ENCODE measurements at regions not wholly inside any gene's neighbourhood (a gene's known extent, or its start where the extent isn't known, plus 50 kb on each side); places are given as distances from the start of the nearest gene placed in this dataset.
"Not testable (repeated sequence)": the region's sequence is repeated elsewhere in the genome, so short reads cannot be mapped to it uniquely, and the experiment has no call there.

DNA sequence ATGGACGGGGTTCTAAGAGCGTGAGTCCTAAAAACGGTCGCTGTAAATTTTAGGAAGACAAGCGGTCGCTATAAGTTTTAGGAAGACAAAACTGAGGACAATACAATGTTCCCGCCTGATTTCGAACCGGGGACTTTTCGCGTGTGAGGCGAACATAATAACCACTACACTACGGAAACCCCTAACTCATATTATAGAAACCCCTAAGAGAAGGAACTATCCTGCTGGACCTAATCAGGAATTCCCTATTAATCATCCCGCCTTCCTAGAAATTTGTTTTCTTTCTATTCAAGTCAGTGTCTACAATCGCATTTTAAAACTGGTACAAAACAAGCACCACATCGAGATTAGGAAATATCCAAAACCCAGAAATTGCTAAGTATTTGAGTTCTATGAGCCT is 183.8 kb downstream of the OR2B2 start:
- ChIA-PET CTCF (no interaction called here), POLR2A (no interaction called here)
- Mint-ChIP-seq H3K9me3 (ENCODE audit: unreplicated experiment) (no peaks in the 10 kb centered on the region), H3K4me3 (ENCODE audit: unreplicated experiment) (no peak overlapping the region), H3K36me3 (ENCODE audit: insufficient read depth, unreplicated experiment) (no peaks in the 10 kb centered on the region), H3K4me1 (ENCODE audit: insufficient read depth, unreplicated experiment) (peaks cover 4% of the 10 kb centered on the region), H3K27ac (ENCODE audit: low read depth, unreplicated experiment) (no peak overlapping the region), H3K27me3 (ENCODE audit: insufficient read depth, unreplicated experiment) (peaks cover 17% of the 10 kb centered on the region)
- intact Hi-C loops (cut with micrococcal nuclease): no loop called here
- TF ChIP-seq, protein P1, sequence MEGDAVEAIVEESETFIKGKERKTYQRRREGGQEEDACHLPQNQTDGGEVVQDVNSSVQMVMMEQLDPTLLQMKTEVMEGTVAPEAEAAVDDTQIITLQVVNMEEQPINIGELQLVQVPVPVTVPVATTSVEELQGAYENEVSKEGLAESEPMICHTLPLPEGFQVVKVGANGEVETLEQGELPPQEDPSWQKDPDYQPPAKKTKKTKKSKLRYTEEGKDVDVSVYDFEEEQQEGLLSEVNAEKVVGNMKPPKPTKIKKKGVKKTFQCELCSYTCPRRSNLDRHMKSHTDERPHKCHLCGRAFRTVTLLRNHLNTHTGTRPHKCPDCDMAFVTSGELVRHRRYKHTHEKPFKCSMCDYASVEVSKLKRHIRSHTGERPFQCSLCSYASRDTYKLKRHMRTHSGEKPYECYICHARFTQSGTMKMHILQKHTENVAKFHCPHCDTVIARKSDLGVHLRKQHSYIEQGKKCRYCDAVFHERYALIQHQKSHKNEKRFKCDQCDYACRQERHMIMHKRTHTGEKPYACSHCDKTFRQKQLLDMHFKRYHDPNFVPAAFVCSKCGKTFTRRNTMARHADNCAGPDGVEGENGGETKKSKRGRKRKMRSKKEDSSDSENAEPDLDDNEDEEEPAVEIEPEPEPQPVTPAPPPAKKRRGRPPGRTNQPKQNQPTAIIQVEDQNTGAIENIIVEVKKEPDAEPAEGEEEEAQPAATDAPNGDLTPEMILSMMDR (IDR thresholded peaks at IDR 0.05; ENCODE audit: unreplicated experiment): no peak
- no peak for DNase-seq (ENCODE audit: unreplicated experiment)
- no TSS peak for BruUV-seq (replicated peaks)

DNA sequence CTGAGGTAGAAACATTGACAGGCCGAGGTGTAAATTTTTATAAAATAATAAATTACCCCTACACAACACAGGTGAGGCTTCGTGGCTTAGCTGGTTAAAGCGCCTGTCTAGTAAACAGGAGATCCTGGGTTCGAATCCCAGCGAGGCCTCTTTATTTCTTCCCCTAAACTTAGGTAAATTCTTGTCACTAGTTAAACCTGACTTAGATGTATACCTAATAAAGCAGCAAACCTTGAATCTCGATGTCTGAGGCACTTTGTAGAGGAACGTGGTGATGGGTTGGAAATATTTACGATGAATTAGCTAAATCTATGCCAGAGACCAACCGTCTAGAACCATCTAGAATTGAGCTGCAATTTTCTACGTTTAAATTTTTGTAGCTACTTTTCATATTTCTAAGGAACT is 185.6 kb downstream of the OR2B2 start:
- peak; percentile 21 for DNase-seq (ENCODE audit: unreplicated experiment)
- no peak overlapping the region for H3K27ac Mint-ChIP-seq (ENCODE audit: low read depth, unreplicated experiment)

DNA sequence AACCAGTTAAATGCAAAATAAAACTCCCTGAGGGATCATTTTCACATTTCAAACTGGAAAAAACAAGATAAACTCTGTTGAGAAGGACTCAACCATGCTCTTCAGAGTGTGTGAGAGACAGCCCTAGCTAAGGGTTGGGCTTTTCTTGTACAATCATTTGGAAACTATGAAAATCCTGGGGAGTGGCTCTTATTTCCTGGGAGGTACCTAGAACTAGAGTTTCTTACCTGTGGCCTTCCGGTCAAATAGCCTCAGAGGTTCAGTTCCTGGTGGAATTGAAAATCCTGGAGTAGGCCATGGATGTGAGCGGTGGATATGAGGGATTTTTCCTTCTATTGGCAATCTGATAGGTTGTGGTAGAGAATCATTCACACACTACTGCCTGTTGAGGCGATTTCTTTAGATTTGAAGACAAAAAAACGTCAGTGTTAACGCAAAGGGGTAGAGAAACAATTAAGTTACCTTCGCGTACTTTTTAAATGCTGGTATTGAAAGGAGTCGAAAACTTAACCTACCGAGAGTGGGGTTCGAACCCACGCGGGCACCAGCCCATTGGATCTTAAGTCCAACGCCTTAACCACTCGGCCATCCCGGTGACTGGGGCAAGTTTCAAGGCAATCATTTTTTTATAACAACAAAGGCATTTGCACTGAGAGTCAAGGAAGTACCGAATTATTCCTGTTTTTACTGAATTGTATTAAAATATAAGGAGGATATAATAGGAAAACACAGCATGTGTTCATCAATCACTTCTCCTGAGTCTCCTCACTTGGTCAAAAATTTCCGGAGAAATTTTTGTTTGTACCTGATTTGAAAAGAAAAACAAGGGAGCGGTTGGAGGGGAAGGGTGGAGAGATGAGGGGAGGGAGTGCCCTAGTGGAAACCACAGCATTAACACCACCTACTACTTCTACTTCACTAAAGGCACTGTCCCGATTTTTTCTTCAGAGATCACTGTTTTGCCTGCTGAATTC is 191.3 kb downstream of the OR2B2 start:
- POLR2A ChIA-PET: interaction anchor here (0.7 to 1.5 kb wide), 4 partner anchors 27 to 249 kb away, joined by 3 to 4 read pairs (median 3); no protein-coding TSS in a partner anchor
- TSS peak; percentile 48 for BruUV-seq (replicated peaks)
- H3K9me3 Mint-ChIP-seq (ENCODE audit: unreplicated experiment): no peaks in the 10 kb centered on the region
- H3K4me1 Mint-ChIP-seq (ENCODE audit: insufficient read depth, unreplicated experiment): peaks cover 6% of the 10 kb centered on the region
- no peaks in the 10 kb centered on the region for H3K36me3 Mint-ChIP-seq (ENCODE audit: insufficient read depth, unreplicated experiment)
- H3K4me3 Mint-ChIP-seq (ENCODE audit: unreplicated experiment): no peak overlapping the region
- CTCF ChIA-PET: interaction anchor here (0.6 to 0.8 kb wide), 3 partner anchors 74 to 200 kb away, joined by 3 to 5 read pairs (median 3); no protein-coding TSS in a partner anchor
- DNase-seq (ENCODE audit: unreplicated experiment): peak; percentile 43
- TF ChIP-seq, protein P1 (IDR thresholded peaks at IDR 0.05; ENCODE audit: unreplicated experiment): no peak
- H3K27me3 Mint-ChIP-seq (ENCODE audit: insufficient read depth, unreplicated experiment): no peaks in the 10 kb centered on the region
- intact Hi-C loops (cut with micrococcal nuclease): no loop called here
- H3K27ac Mint-ChIP-seq (ENCODE audit: low read depth, unreplicated experiment): no peak overlapping the region

More for the DNA sequence above, 185.6 kb downstream of the OR2B2 start:
- BruUV-seq (replicated peaks): no TSS peak
- POLR2A ChIA-PET: interaction anchor here (0.6 to 1.0 kb wide), 4 partner anchors 9 to 304 kb away, joined by 3 to 4 read pairs (median 4); no protein-coding TSS in a partner anchor
- no peaks in the 10 kb centered on the region for H3K36me3 Mint-ChIP-seq (ENCODE audit: insufficient read depth, unreplicated experiment)
- CTCF ChIA-PET: interaction anchor here (0.7 kb wide), 1 partner anchor 9 kb away, joined by 3 read pairs; no protein-coding TSS in a partner anchor
- H3K27me3 Mint-ChIP-seq (ENCODE audit: insufficient read depth, unreplicated experiment): peaks cover 17% of the 10 kb centered on the region
- H3K9me3 Mint-ChIP-seq (ENCODE audit: unreplicated experiment): no peaks in the 10 kb centered on the region
- intact Hi-C loops (cut with micrococcal nuclease): no loop called here
- no peak overlapping the region for H3K4me3 Mint-ChIP-seq (ENCODE audit: unreplicated experiment)
- TF ChIP-seq, protein P1 (IDR thresholded peaks at IDR 0.05; ENCODE audit: unreplicated experiment): no peak
- peaks cover 6% of the 10 kb centered on the region for H3K4me1 Mint-ChIP-seq (ENCODE audit: insufficient read depth, unreplicated experiment)

DNA sequence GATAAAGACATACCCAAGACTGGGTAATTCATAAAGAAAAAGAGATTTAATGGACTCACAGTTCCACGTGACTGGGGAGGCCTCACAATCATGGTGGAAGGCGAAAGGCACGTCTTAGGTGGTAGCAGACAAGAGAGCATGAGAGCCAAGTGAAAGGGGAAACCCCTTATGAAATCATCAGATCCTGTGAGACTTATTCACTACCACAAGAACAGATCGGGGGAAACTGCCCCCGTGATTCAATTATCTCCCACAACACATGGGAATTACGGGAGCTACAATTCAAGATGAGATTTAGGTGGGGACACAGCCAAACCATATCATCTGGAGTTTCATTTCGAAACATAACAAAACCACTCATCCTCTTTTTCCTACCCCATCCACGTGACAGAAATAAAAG is 193.2 kb downstream of the OR2B2 start:
- BruUV-seq (replicated peaks); H3K27ac Mint-ChIP-seq (ENCODE audit: low read depth, unreplicated experiment); H3K27me3 Mint-ChIP-seq (ENCODE audit: insufficient read depth, unreplicated experiment); intact Hi-C loops (cut with micrococcal nuclease); H3K4me3 Mint-ChIP-seq (ENCODE audit: unreplicated experiment); H3K36me3 Mint-ChIP-seq (ENCODE audit: insufficient read depth, unreplicated experiment); CTCF ChIA-PET; H3K4me1 Mint-ChIP-seq (ENCODE audit: insufficient read depth, unreplicated experiment); POLR2A ChIA-PET; H3K9me3 Mint-ChIP-seq (ENCODE audit: unreplicated experiment): not testable (repeated sequence)
- DNase-seq (ENCODE audit: unreplicated experiment): peak; percentile 13

Measured in MCF 10A (cell line).